Breast epithelium (tissue), 3 donors: ENCODE measurements at regions not wholly inside any gene's neighbourhood (a gene's known extent, or its start where the extent isn't known, plus 50 kb on each side); places are given as distances from the start of the nearest gene placed in this dataset.

ENCODE experiments used
- CTCF ChIP-seq, 3 donors: fragments of 450-650 bp; IDR thresholded peaks; one replicate each; pipeline ENCODE4 v1.5.1; 2016 to 2017; ENCODE audit warnings: antibody characterized with exemption in 3 of 3, mild to moderate bottlenecking in 3 of 3, moderate library complexity in 3 of 3
- POLR2AphosphoS5 ChIP-seq, 3 donors: sonication (generic); formaldehyde crosslinking; IDR thresholded peaks; one replicate each; pipeline ENCODE4 v1.6.1; 2017; ENCODE audit warnings: antibody characterized with exemption in 3 of 3

- TF ChIP-seq CTCF (IDR thresholded peaks at IDR 0.05) (no peak), POLR2AphosphoS5 (IDR thresholded peaks at IDR 0.05) (no peak)
Observed at GRCh38 chr11:115964091-115964490, 459.9 kb upstream of the CADM1 start.
